Ovary (tissue), 7 donors: ENCODE measurements at regions not wholly inside any gene's neighbourhood (a gene's known extent, or its start where the extent isn't known, plus 50 kb on each side); places are given as distances from the start of the nearest gene placed in this dataset.
"Not testable (repeated sequence)": the region's sequence is repeated elsewhere in the genome, so short reads cannot be mapped to it uniquely, and the experiment has no call there.

Source experiments
- DNase-seq, 5 donors: peaks; one replicate each; pipeline ENCODE4 v3.0.0-alpha.2; 2019 to 2020
- H3K27ac ChIP-seq, 2 donors: fragments of 200-600 bp; one replicate each; pipeline versions ENCODE4 v1.5.1 to v1.8.0; 2019 to 2022
- H3K27me3 ChIP-seq: fragments of 200-600 bp; one replicate; pipeline ENCODE4 v1.8.0; 2022
- H3K36me3 ChIP-seq: fragments of 200-600 bp; sonication (generic); one replicate; pipeline ENCODE4 v1.5.1; 2019
- H3K4me1 ChIP-seq: one replicate; pipeline ENCODE4 v1.8.1; 2013; ENCODE audit warnings: mild to moderate bottlenecking, moderate library complexity; ENCODE audit not compliant: insufficient read depth
- H3K4me3 ChIP-seq: fragments of 200-600 bp; sonication (generic); one replicate; pipeline ENCODE4 v1.5.1; 2017
- H3K9me3 ChIP-seq, 2 donors: fragments of 200-600 bp in 1 of 2; sonication (generic) in 1 of 2; one replicate each; pipeline versions ENCODE4 v1.5.1 to v1.8.1; 2013 to 2019; ENCODE audit warnings: mild to moderate bottlenecking in 1 of 2, moderate library complexity in 1 of 2
- CTCF ChIP-seq, 3 donors: fragments of 450-650 bp in 2 of 3; fragments of 200-600 bp in 1 of 3; IDR thresholded peaks; one replicate each; pipeline versions ENCODE4 v1.5.1 to v1.8.0; 2016 to 2022; ENCODE audit warnings: antibody characterized with exemption in 3 of 3, mild to moderate bottlenecking in 1 of 3
- EP300 ChIP-seq: sonication (generic); formaldehyde crosslinking; IDR thresholded peaks from one replicate; pipeline ENCODE4 v1.6.1; 2017; ENCODE audit warnings: antibody characterized with exemption
- POLR2A ChIP-seq: fragments of 450-650 bp; IDR thresholded peaks from one replicate; pipeline ENCODE4 v1.6.1; 2017; ENCODE audit warnings: antibody characterized with exemption, mild to moderate bottlenecking, moderate library complexity
- WGBS, 3 donors: extraction: QIAGEN DNeasy Blood & Tissue Kit in 1 of 3; methylation state at CpG; one replicate each; pipeline versions ENCODE4 v1.1.5 to v1.1.7; 2013 to 2017; 5-methylcytosine and 5-hydroxymethylcytosine counted together
- intact Hi-C, 4 donors: fragments of 100-400 bp; cut with DNase I; formaldehyde crosslinking; loops; one replicate each; pipeline versions ENCODE4 v1.11.0 to v1.15.1; 2022 to 2023
- donor health status: DM: no; HTN: no; CAD: no; lungs with moderate emphysema.
- donor health status: DM: no; HTN: no; CAD: no.
- donor health status: Bipolar disorder and iron deficiency.
- donor health status: DM: no; HTN: no; CAD: no.
- donor health status: DM: yes; HTN: yes; CAD: no.

GRCh38 chr4:56575820-56576429 is 70.3 kb downstream of the ARL9 start:
- Histone ChIP-seq H3K4me3 (no peak overlapping the region), H3K36me3 (no peaks in the 10 kb centered on the region), H3K4me1 (no peaks in the 10 kb centered on the region), H3K27ac (no peak overlapping the region), H3K27me3 (no peaks in the 10 kb centered on the region), H3K9me3 (no peaks in the 10 kb centered on the region)
- intact Hi-C loops = loop anchor here in 1 of 4 donors (5.0 kb wide), 1 partner anchor 226 kb away; no protein-coding TSS in a partner anchor
- 2 to 7% (median 3%) methylated on average over 1 of the region's 1 CpG for WGBS, 3 donors
- DNase-seq = no peak
- TF ChIP-seq CTCF (IDR thresholded peaks at IDR 0.05) = no peak
- TF ChIP-seq POLR2A = no peak
- TF ChIP-seq EP300 = no peak

GRCh38 chr4:56592417-56592816 is 86.8 kb downstream of the ARL9 start:
- H3K4me1 ChIP-seq, H3K27ac ChIP-seq, intact Hi-C loops, H3K9me3 ChIP-seq, DNase-seq, H3K4me3 ChIP-seq, H3K36me3 ChIP-seq, H3K27me3 ChIP-seq: not testable (repeated sequence)
- WGBS, 3 donors = 41 to 66% (median 63%) methylated on average over 37 to 41 of the region's 41 CpGs
